ENCODE measurements at regions not wholly inside any gene's neighbourhood (a gene's known extent, or its start where the extent isn't known, plus 50 kb on each side); places are given as distances from the start of the nearest gene placed in this dataset.
"Not testable (repeated sequence)": the region's sequence is repeated elsewhere in the genome, so short reads cannot be mapped to it uniquely, and the experiment has no call there.

DNA sequence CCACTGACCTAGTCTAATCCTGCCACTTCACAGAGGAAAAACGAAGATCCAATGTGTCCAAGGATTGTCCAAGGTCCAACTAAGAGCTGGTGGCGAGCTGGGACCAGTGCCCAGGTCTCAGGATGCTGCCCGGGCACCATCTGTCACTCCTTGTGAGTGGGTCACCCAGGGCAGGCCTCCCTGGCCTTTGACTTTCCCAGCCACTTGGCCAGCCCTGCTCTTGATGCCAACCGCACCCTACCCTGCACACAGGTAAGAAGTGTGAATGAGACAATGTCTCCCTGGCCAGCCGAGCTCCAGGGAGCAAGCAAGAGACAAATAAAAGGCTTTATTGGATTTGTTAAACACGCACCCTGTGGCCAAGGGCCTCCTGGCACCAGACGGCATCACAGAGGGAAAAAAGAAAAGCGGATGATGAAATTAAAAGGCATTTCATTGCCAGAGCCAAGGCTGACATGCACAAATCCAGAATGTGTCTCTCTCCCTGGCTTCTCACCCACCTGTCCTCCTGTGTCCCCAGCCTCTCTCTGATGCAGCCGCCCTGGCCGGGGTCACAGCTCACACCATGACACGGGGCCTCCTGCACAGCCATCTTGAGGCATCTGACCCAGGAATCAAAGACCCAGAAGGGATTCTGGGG, 72.8 kb downstream of the CAMK2N1 start:
- TF ChIP-seq JUND (IDR thresholded peaks at IDR 0.05; ENCODE audit: low read depth), result no peak
- DNase-seq (ENCODE audit: low read depth in 1 of 2, low spot score in 1 of 2), result no peak
- in situ Hi-C loops (cut with HindIII; ENCODE audit: low pct_unique_long_range_greater_than_20kb, low sequenced_read_pairs), result no loop called here

- no peak for DNase-seq (ENCODE audit: low read depth in 1 of 2, low spot score in 1 of 2)
- TF ChIP-seq JUND (IDR thresholded peaks at IDR 0.05; ENCODE audit: low read depth), result no peak
- in situ Hi-C loops (cut with HindIII; ENCODE audit: low pct_unique_long_range_greater_than_20kb, low sequenced_read_pairs), result no loop called here
Observed at GRCh38 chr1:20411196-20411980, 74.6 kb downstream of the CAMK2N1 start.

- in situ Hi-C loops (cut with HindIII; ENCODE audit: low pct_unique_long_range_greater_than_20kb, low sequenced_read_pairs), result no loop called here
- no peak for TF ChIP-seq JUND (IDR thresholded peaks at IDR 0.05; ENCODE audit: low read depth)
- no peak for DNase-seq (ENCODE audit: low read depth in 1 of 2, low spot score in 1 of 2)
Observed at GRCh38 chr1:20410503-20410902, 75.5 kb downstream of the CAMK2N1 start.

DNA sequence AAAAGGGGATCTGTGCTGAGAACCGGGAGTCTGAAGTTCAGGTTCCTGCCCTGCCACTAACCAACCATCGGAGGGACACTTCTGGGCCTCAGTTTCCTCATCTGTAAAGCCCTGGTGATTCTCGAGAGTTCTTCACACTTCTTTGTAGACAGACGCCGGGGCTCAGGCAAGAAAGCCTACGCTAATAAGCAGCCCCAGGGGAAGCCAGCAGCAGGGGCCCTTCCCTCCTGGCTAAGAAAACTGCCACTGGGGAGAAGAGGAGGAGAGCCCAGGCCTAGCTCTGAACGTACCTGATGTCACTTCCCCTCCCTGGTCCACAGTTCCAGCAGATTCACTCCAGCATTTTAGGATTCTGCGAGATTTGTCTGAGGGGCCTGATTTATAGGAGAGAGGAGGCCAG, 76.0 kb downstream of the CAMK2N1 start:
- no peak for DNase-seq (ENCODE audit: low read depth in 1 of 2, low spot score in 1 of 2)
- in situ Hi-C loops (cut with HindIII; ENCODE audit: low pct_unique_long_range_greater_than_20kb, low sequenced_read_pairs), result no loop called here
- TF ChIP-seq JUND (IDR thresholded peaks at IDR 0.05; ENCODE audit: low read depth), result no peak

DNA sequence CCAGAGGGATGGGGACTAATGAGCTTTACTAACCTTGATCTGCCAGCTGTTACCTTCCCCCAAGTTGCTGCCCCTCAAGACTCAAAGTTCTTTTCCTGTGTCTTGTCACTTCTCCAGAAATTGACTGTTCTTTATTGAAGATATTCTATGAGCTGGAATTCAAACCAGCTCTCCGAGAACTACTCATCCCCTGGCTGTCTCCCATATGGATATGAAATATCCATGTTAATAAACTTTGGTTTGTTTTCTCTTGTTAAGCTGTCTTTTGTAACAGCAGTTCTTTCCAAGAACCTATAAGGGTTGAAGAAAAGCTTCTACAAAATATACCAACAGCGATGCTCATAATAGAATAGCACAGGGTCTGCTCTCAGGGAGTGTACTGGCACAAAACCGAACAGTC, 77.0 kb downstream of the CAMK2N1 start:
- no peak for TF ChIP-seq JUND (IDR thresholded peaks at IDR 0.05; ENCODE audit: low read depth)
- in situ Hi-C loops (cut with HindIII; ENCODE audit: low pct_unique_long_range_greater_than_20kb, low sequenced_read_pairs), result no loop called here
- DNase-seq (ENCODE audit: low read depth in 1 of 2, low spot score in 1 of 2), result no peak

DNA sequence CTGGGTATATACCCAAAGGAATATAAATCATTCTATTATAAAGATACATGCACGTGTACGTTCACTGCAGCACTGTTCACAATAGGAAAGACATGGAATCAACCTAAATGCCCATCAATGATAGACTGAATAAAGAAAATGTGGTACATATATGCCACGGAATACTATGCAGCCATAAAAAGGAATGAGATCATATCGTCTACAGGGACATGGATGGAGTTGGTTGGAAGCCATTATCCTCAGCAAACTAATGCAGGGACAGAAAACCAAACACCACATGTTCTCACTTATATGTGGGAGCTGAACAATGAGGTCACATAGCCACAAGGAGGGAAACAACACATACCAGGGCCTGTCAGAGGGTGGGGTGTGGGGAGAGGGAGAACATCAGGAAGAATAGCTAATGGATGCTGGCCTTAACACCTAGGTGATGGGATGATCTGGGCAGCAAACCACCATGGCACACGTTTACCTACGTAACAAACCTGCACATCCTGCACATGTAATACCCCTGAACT, 77.8 kb downstream of the CAMK2N1 start:
- in situ Hi-C loops (cut with HindIII; ENCODE audit: low pct_unique_long_range_greater_than_20kb, low sequenced_read_pairs); DNase-seq (ENCODE audit: low read depth in 1 of 2, low spot score in 1 of 2): not testable (repeated sequence)

GRCh38 chr1:20405893-20406604, 80.0 kb downstream of the CAMK2N1 start:
- in situ Hi-C loops (cut with HindIII; ENCODE audit: low pct_unique_long_range_greater_than_20kb, low sequenced_read_pairs), result no loop called here
- TF ChIP-seq JUND (IDR thresholded peaks at IDR 0.05; ENCODE audit: low read depth), result no peak
- DNase-seq (ENCODE audit: low read depth in 1 of 2, low spot score in 1 of 2), result no peak

DNA sequence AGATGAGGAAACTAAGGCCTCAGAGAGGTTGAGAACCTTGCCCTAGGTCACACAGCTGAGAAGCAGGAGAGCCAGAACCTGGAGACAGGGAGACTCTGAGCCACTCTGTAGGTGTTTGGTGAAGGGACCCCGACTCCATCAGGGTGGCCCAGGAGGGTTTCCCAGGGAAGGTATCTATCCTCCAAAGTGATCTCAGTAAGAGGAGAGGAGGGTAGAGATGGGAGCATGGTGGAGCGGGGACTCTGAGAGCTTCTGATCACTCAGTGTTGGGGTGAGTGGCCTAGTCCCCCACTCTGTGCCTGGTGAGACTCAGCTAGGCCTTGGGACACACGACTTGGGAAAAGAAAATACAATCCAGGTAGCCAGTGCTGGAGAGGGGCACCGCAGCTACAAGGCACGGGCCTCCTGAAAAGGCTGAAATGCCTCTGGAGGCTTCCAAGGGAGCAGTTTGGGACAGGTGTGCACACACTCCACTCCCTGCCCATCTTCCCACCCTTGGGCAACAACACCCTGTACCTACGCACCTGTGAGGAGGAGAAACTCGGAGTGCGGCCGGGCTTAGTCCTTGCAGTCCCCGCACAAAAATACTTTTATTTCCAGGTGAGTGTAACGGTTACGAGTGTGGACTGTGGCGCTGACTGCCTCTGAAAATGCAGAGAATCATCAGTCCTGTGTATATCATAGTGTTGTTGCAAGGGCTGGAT, 80.8 kb downstream of the CAMK2N1 start:
- DNase-seq (ENCODE audit: low read depth in 1 of 2, low spot score in 1 of 2), result no peak
- TF ChIP-seq JUND (IDR thresholded peaks at IDR 0.05; ENCODE audit: low read depth), result no peak
- in situ Hi-C loops (cut with HindIII; ENCODE audit: low pct_unique_long_range_greater_than_20kb, low sequenced_read_pairs), result no loop called here
